ENCODE measurements at regions not wholly inside any gene's neighbourhood (a gene's known extent, or its start where the extent isn't known, plus 50 kb on each side); places are given as distances from the start of the nearest gene placed in this dataset.
"Not testable (repeated sequence)": the region's sequence is repeated elsewhere in the genome, so short reads cannot be mapped to it uniquely, and the experiment has no call there.

DNA sequence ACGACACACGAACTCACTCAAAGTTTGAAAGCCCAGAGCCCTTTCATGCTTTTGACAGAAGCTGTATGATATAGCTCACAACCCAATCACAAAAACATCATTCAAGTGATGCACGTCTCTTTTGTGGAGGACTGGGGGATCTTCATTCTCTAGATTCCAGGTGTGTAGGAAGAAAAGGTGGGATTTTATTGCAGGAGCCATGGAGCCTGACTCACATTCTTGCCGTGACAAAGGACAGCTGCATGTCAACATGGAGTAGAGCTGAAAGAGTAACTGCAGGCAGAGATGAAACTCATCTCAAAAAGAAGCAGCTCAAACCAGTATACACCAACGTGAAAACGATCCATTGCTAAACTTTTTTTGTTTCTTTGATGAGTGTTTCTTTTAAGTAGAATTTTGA, 50.9 kb upstream of the PDE1A start:
- H3K4me3 ChIP-seq (ENCODE audit: low read depth, low read length): no peak overlapping the region
- no peaks in the 10 kb centered on the region for H3K4me1 ChIP-seq (ENCODE audit: insufficient read depth)
- DNase-seq (ENCODE audit: extremely low spot score): no peak
- no peak overlapping the region for H3K27ac ChIP-seq (ENCODE audit: low read depth)
- H3K36me3 ChIP-seq (ENCODE audit: insufficient read depth): no peaks in the 10 kb centered on the region
- 74% methylated on average over 6 of the region's 6 CpGs for WGBS

DNA sequence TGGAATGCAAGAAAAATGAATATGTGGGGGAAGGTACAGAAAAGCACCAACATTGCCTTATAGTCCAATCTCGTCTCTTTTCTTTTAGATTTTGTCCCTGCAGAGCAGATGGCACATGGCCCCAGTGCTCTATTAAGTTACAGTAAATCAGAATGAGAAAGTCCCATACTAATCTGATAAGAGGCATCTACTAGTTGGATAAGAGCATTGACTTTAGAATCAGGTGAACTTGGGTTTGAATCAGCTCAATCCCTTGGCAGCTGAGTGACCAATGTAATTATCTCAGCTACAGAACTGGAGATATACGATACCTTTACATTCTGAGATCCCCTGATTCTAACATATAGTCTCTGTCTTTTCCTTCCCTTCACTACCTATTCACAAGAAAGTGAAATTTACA, 54.8 kb upstream of the PDE1A start:
- no peaks in the 10 kb centered on the region for H3K4me1 ChIP-seq (ENCODE audit: insufficient read depth)
- H3K27ac ChIP-seq (ENCODE audit: low read depth): no peak overlapping the region
- no peak for DNase-seq (ENCODE audit: extremely low spot score)
- 98% methylated on average over 2 of the region's 2 CpGs for WGBS
- H3K4me3 ChIP-seq (ENCODE audit: low read depth, low read length): no peak overlapping the region
- no peaks in the 10 kb centered on the region for H3K36me3 ChIP-seq (ENCODE audit: insufficient read depth)

DNA sequence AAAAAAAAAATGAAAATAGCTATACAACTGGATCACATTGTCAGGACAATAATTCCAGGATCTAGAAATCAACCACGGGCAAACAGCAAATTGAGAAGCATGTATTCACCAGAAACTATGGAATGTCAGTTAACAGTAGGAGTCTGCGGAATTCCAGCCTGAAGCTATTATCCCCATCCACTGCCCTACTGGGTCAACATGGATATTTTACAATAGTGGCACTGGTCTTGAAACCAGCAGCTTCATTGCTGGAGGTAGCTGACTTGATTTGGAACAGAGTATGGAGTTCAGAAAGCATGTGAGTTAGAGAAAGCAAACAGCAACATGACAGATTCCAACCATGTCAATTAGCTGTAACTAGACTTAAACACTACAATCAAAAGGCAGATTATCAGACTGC, 55.7 kb upstream of the PDE1A start:
- H3K4me1 ChIP-seq (ENCODE audit: insufficient read depth): no peaks in the 10 kb centered on the region
- H3K27ac ChIP-seq (ENCODE audit: low read depth): no peak overlapping the region
- no peaks in the 10 kb centered on the region for H3K36me3 ChIP-seq (ENCODE audit: insufficient read depth)
- WGBS: 87% methylated on average over 2 of the region's 2 CpGs
- DNase-seq (ENCODE audit: extremely low spot score): no peak
- no peak overlapping the region for H3K4me3 ChIP-seq (ENCODE audit: low read depth, low read length)

DNA sequence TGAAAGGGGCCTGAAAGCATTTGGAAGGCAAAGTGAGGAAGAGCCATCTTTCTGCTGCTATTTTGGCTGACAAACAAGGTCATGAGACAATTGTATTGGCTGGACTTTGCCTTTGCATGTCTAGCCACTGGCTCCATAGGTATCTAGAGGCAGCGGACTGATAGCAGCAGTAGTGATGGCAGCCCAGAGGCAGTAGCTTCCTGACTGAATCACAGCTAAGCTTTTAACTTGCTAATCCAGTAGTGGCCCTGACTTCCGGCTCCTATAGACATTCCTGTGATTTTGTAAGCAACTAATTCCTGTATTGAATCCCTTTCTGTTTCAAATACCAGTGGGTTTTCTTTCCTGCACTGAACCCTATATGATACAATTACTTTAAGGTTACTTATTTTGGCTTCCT, 69.8 kb upstream of the PDE1A start:
- Histone ChIP-seq H3K36me3 (ENCODE audit: insufficient read depth) (no peaks in the 10 kb centered on the region), H3K4me1 (ENCODE audit: insufficient read depth) (no peaks in the 10 kb centered on the region), H3K4me3 (ENCODE audit: low read depth, low read length) (no peak overlapping the region), H3K27ac (ENCODE audit: low read depth) (no peak overlapping the region)
- WGBS: 89% methylated on average over 2 of the region's 2 CpGs
- DNase-seq (ENCODE audit: extremely low spot score): no peak

DNA sequence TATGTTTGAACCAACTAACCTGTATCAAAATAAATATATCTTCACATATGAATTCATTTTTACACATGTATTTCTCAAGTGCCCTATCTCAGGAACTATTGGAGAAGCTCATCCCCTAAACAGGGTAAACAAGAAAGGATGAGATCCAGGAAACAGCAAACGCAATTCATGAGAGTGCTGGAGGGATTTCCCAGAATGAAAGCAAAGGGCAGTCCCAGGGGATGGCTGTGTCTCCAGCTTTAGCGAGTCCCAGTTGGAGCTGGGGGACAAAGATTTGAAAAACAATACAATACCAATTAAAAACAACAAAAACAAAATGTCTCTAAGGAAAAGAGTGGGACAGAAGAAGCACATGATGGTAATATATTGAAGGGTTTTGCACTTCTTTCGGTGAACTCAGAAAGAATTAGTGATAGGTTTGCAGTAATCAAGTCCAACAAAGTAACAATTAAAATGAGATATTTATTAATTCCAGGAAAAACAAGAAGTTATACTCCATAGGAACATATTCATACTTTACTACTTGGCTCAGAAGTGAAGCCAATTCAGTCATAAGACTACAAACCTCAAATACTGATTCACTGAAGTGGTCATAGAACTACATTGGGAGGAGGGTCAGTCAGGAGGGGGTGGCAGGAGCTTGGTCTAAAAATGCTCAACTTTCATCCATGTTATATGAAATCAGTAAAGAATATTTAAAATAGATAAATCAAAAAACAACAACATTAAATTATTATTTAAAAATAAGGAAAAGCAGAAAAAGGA, 73.1 kb upstream of the PDE1A start:
- H3K27ac ChIP-seq (ENCODE audit: low read depth): no peak overlapping the region
- DNase-seq (ENCODE audit: extremely low spot score): no peak
- 84% methylated on average over 3 of the region's 3 CpGs for WGBS
- no peaks in the 10 kb centered on the region for H3K4me1 ChIP-seq (ENCODE audit: insufficient read depth)
- no peak overlapping the region for H3K4me3 ChIP-seq (ENCODE audit: low read depth, low read length)
- no peaks in the 10 kb centered on the region for H3K36me3 ChIP-seq (ENCODE audit: insufficient read depth)

DNA sequence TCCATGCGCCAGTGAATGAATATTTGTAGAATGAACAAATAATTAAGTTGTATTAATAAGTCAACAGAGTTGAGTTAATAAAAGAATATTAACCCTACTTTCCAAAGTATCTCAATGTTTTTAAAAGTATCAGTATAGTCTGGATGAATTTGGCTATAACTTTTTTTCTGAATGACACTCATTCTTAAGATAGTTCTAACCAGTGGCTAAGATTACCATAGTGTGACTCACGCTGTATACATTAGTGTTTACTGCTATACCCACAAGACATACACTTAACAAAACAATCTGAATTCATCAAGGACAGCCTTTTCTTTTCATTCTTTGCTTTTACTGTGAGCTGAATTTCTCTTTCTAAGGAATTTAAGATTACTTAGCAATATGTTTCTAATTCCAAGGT, 77.0 kb upstream of the PDE1A start:
- no peak for DNase-seq (ENCODE audit: extremely low spot score)
- WGBS: 94% methylated on average over 2 of the region's 2 CpGs
- H3K4me1 ChIP-seq (ENCODE audit: insufficient read depth): no peaks in the 10 kb centered on the region
- H3K27ac ChIP-seq (ENCODE audit: low read depth): no peak overlapping the region
- H3K4me3 ChIP-seq (ENCODE audit: low read depth, low read length): no peak overlapping the region
- H3K36me3 ChIP-seq (ENCODE audit: insufficient read depth): no peaks in the 10 kb centered on the region

DNA sequence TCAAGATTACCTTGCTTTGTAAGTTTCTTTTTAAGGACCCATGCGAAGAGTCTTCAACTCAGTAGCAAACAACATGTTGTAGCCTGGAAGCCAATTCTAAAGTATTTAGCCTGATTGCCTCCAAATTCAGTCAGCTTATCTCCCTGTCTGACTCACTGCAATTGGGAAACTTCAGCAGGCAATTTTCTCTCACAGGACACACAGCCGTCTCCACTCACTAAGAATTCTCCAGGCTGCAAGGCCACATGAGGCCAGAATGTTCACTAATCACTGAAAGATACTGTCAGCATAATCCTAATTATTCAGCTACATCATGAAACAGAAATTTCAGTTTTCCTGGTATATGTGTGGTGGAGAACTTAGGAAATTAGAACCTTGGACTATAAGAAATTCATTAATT, 78.1 kb upstream of the PDE1A start:
- no peaks in the 10 kb centered on the region for H3K36me3 ChIP-seq (ENCODE audit: insufficient read depth)
- H3K4me1 ChIP-seq (ENCODE audit: insufficient read depth): no peaks in the 10 kb centered on the region
- no peak for DNase-seq (ENCODE audit: extremely low spot score)
- no peak overlapping the region for H3K27ac ChIP-seq (ENCODE audit: low read depth)
- WGBS: 65% methylated on average over 2 of the region's 2 CpGs
- H3K4me3 ChIP-seq (ENCODE audit: low read depth, low read length): no peak overlapping the region

DNA sequence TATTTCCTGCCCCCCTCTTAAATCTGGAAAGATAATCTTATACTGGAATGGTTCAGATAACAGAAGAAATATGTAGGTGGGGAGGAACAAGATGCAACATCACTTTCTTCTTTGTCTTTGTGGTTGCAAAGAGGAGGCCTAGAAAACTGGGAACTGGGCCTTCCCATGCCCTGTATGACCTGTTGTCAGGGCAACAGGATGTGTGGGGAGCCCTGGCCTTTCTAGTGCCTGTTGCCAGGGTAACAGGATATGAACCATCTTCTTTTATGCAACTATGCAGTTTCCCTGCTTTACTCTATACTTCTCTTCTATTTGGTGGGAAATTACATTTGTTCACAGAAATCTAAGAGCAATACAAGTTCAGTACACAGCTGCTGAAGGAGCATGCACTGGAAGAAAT, 79.8 kb upstream of the PDE1A start:
- H3K4me1 ChIP-seq (ENCODE audit: insufficient read depth): no peaks in the 10 kb centered on the region
- no peak for DNase-seq (ENCODE audit: extremely low spot score)
- H3K4me3 ChIP-seq (ENCODE audit: low read depth, low read length): no peak overlapping the region
- H3K27ac ChIP-seq (ENCODE audit: low read depth): no peak overlapping the region
- H3K36me3 ChIP-seq (ENCODE audit: insufficient read depth): no peaks in the 10 kb centered on the region

DNA sequence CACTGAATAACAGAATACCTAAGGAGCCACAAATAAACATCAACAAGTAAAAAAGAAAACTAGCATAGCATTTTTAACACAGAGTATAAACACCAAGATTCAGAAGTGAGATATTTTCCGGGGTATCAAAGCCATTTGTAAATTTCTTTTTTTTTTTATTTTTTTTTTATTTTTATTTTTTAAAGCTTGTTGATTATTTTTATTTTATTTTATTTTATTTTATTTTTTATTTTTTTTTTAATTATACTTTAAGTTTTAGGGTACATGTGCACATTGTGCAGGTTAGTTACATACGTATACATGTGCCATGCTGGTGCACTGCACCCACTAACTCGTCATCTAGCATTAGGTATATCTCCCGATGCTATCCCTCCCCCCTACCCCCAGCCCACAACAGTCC, 81.7 kb upstream of the PDE1A start:
- DNase-seq (ENCODE audit: extremely low spot score); H3K27ac ChIP-seq (ENCODE audit: low read depth); H3K36me3 ChIP-seq (ENCODE audit: insufficient read depth); H3K4me1 ChIP-seq (ENCODE audit: insufficient read depth); H3K4me3 ChIP-seq (ENCODE audit: low read depth, low read length): not testable (repeated sequence)
- 95% methylated on average over 4 of the region's 4 CpGs for WGBS

DNA sequence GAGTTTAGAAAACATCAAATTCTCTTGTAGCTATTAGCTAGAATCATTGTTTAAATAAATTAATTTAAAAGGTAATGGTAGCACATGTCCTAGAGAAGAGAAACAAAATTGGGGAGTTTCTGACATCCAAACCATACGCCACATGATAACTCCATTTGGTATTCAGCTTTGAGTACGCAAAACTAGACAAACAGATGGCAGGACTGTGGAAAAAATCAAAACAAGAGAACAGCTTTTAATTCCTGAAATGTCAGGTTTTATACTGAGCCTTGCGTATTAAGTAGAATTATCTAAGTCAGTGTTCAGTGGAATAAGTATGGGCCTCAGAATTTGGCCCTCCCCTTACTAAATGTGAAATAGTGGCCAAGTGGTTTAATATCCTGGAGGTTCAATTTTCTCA, 82.4 kb upstream of the PDE1A start:
- WGBS: 96% methylated on average over 3 of the region's 3 CpGs
- H3K27ac ChIP-seq (ENCODE audit: low read depth): no peak overlapping the region
- H3K4me3 ChIP-seq (ENCODE audit: low read depth, low read length): no peak overlapping the region
- no peak for DNase-seq (ENCODE audit: extremely low spot score)
- no peaks in the 10 kb centered on the region for H3K4me1 ChIP-seq (ENCODE audit: insufficient read depth)
- no peaks in the 10 kb centered on the region for H3K36me3 ChIP-seq (ENCODE audit: insufficient read depth)

DNA sequence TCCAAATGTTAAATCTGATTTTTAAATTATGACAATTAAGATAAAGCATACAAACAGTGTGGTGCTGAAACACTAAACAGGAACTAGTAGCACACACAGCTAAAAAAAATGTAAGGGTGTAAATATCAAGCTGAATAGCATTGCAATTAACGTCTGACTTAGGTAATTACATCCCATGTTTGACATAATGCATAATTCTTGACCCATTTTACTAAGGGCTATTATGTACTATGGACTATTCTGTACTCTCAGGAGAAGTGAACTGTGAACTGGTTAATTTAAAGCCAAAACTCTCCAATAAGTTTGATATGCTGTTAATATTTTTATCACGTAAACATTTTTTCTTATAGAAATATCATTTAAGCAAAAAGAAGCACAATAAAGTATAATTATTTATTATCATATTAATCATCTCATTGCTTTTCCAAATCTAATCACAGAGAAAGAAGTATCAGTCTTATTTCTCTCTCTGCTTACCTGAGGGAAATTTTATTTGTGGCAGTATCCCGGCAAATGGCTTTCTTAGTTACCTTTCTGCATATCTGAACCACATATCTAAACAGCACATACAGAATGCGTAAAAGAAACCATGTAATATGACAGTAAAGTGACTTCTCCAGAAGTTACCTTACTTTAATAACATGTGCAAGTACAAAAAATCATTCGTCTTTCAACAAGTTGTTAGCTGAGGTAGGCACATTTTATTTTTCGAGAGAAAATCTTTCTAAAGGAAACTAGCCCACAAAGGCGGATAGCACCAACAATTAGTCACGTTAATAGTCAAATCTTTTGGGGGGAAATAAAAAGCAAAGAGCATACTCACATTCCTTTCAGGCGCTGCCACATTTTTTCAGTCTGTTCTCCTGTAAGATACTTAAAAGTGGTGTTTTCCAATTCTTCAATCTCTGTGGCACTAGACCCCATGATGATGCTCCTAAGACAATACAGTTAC, 94.9 kb upstream of the PDE1A start:
- no peaks in the 10 kb centered on the region for H3K36me3 ChIP-seq (ENCODE audit: insufficient read depth)
- H3K4me1 ChIP-seq (ENCODE audit: insufficient read depth): no peaks in the 10 kb centered on the region
- H3K27ac ChIP-seq (ENCODE audit: low read depth): no peak overlapping the region
- 89% methylated on average over 9 of the region's 9 CpGs for WGBS
- DNase-seq (ENCODE audit: extremely low spot score): no peak
- H3K4me3 ChIP-seq (ENCODE audit: low read depth, low read length): no peak overlapping the region

DNA sequence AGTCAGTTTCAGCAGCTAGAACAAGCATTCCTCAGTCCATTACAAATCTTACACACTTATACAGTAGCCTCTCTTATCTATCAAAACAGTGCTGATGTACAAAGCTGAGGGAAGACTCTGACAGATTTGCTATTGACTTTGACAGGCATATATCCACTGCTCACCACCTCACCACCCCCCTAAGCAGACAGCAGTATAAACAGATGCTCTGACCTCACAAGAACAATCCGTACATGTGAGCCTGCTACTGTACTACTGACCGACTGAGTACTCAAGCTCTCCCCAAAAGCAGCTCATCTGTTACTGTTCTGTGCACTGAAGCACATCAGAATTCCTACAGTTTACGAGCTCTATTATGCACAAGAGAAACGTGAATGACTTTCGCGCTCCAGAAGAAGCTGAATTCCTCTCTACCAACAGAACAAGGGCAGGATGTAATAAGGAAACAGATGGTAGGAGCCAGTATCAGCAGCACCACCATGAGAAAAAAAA, 95.6 kb upstream of the PDE1A start:
- no peak for DNase-seq (ENCODE audit: extremely low spot score)
- Histone ChIP-seq H3K4me1 (ENCODE audit: insufficient read depth) (no peaks in the 10 kb centered on the region), H3K36me3 (ENCODE audit: insufficient read depth) (no peaks in the 10 kb centered on the region), H3K4me3 (ENCODE audit: low read depth, low read length) (no peak overlapping the region), H3K27ac (ENCODE audit: low read depth) (no peak overlapping the region)
- WGBS: 9% methylated on average over 6 of the region's 6 CpGs

DNA sequence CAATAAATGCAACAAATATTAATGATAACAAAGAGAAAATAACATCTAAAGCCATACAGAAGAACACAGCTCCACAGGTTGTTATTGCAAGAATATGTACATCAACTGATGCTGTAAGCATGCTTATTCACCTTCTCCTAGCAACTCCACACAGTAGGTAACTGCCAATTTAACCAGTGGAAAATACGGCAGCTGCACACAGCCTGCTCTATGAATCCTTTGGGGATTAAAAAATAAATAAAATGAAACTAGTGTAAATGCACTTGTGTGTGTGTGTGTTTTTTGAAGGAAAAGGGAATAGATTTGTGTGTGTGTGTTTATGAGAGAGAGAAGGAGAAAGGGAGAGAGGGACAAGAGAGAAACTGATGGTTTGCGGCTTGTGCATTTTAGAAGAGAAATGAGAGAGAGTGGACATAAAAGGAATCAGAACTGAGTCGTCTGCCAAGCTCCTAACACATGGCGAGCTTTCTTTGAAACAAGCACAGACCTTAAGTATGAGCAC, 96.2 kb upstream of the PDE1A start:
- Histone ChIP-seq H3K36me3 (ENCODE audit: insufficient read depth) (no peaks in the 10 kb centered on the region), H3K27ac (ENCODE audit: low read depth) (no peak overlapping the region), H3K4me3 (ENCODE audit: low read depth, low read length) (no peak overlapping the region), H3K4me1 (ENCODE audit: insufficient read depth) (no peaks in the 10 kb centered on the region)
- DNase-seq (ENCODE audit: extremely low spot score): no peak
- 18% methylated on average over 4 of the region's 4 CpGs for WGBS

DNA sequence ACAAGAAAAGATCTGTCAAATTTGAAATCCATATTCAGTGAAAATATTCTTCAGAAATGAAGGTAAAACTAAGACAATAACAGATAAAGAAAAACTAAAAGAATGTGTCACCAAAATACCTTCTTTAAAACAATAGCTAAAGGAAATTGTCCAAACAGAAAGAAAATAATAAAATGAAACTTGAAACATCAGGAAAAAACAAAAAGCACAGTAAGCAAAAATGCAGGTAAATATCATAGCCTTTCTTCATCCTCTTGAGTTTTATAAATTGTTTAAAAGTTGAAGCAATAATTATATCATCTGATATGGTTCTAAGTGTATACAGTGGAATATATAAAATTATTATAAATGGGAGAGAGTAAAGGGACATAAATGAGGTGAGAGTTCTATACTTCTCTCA, 103.8 kb upstream of the PDE1A start:
- Histone ChIP-seq H3K4me1 (ENCODE audit: insufficient read depth) (no peaks in the 10 kb centered on the region), H3K36me3 (ENCODE audit: insufficient read depth) (no peaks in the 10 kb centered on the region), H3K4me3 (ENCODE audit: low read depth, low read length) (no peak overlapping the region), H3K27ac (ENCODE audit: low read depth) (no peak overlapping the region)
- DNase-seq (ENCODE audit: extremely low spot score): no peak
